Right atrium auricular region (tissue), 2 donors: ENCODE measurements at regions not wholly inside any gene's neighbourhood (a gene's known extent, or its start where the extent isn't known, plus 50 kb on each side); places are given as distances from the start of the nearest gene placed in this dataset.

Experiments
- DNase-seq: peaks from one replicate; pipeline ENCODE4 v3.0.0-alpha.2; 2019; ENCODE audit warnings: low spot score
- H3K27ac ChIP-seq, 2 donors: fragments of 200-600 bp; sonication (generic); 1 replicate in 1 of 2; 2 replicates in 1 of 2; pipeline ENCODE4 v1.5.1; 2016 to 2019
- H3K27me3 ChIP-seq, 2 donors: fragments of 200-600 bp; sonication (generic); one replicate each; pipeline versions ENCODE4 v1.5.1 to v1.6.0; 2017 to 2019
- H3K36me3 ChIP-seq: fragments of 200-600 bp; sonication (generic); one replicate; pipeline ENCODE4 v1.5.1; 2016
- H3K4me1 ChIP-seq, 2 donors: fragments of 200-600 bp; sonication (generic); one replicate each; pipeline versions ENCODE4 v1.5.1 to v1.6.0; 2017 to 2019
- H3K4me3 ChIP-seq, 2 donors: fragments of 200-600 bp; sonication (generic); 1 replicate in 1 of 2; 2 replicates in 1 of 2; pipeline ENCODE4 v1.5.1; 2017 to 2019; ENCODE audit warnings: mild to moderate bottlenecking in 1 of 2, moderate library complexity in 1 of 2
- H3K9me3 ChIP-seq, 2 donors: fragments of 200-600 bp; sonication (generic); one replicate each; pipeline ENCODE4 v1.5.1; 2019
- TF ChIP-seq, protein P1 (sequence below), 2 donors: fragments of 200-600 bp; sonication (generic); IDR thresholded peaks; one replicate each; pipeline ENCODE4 v1.5.1; 2019; ENCODE audit warnings: antibody characterized with exemption in 2 of 2

DNA sequence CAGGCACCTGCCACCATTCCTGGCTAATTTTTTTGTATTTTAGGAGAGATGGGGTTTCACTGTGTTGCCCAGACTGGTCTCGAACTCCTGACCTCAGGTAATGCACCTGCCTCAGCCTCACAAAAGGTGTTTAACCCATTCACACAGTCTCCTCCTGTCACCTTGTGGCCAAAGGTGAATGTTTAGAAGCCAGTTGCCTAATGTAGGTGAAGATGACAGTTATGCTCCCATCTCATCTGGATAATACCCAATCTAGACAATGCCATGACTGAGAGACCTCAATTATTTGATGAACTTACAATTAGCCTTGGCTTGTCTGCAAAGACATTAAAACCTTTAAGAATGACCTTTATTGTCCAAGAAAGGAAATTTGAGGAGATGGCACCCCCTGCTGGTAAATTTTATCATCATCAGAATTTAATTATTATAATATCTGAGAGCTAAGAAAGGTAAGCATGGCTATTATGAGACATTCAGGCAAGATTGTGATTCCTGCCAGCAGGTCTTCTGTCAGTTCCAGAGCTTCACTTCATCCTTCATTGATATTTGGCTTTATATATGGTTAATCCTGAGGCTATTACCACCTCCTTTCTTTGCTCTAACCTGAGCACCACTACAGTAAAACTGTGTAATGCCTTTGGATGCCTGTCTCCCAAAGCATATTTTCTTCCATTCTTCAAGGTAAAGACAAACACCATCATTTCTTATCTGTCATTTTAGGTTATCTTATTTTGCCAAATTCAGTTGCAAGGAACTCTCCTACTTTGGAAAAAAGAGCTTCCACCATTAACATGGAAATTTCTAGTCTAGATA is 117.6 kb downstream of the FAM124B start:
- H3K4me1 ChIP-seq: peaks cover 0 to 5% of the 10 kb centered on the region in 2 donors
- H3K36me3 ChIP-seq: no peaks in the 10 kb centered on the region
- no peaks in the 10 kb centered on the region for H3K9me3 ChIP-seq
- H3K4me3 ChIP-seq: no peak overlapping the region
- no peak overlapping the region for H3K27ac ChIP-seq
- TF ChIP-seq, protein P1, sequence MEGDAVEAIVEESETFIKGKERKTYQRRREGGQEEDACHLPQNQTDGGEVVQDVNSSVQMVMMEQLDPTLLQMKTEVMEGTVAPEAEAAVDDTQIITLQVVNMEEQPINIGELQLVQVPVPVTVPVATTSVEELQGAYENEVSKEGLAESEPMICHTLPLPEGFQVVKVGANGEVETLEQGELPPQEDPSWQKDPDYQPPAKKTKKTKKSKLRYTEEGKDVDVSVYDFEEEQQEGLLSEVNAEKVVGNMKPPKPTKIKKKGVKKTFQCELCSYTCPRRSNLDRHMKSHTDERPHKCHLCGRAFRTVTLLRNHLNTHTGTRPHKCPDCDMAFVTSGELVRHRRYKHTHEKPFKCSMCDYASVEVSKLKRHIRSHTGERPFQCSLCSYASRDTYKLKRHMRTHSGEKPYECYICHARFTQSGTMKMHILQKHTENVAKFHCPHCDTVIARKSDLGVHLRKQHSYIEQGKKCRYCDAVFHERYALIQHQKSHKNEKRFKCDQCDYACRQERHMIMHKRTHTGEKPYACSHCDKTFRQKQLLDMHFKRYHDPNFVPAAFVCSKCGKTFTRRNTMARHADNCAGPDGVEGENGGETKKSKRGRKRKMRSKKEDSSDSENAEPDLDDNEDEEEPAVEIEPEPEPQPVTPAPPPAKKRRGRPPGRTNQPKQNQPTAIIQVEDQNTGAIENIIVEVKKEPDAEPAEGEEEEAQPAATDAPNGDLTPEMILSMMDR (IDR thresholded peaks at IDR 0.05): peak; percentile 35 to 74
- DNase-seq: no peak
- no peaks in the 10 kb centered on the region for H3K27me3 ChIP-seq

DNA sequence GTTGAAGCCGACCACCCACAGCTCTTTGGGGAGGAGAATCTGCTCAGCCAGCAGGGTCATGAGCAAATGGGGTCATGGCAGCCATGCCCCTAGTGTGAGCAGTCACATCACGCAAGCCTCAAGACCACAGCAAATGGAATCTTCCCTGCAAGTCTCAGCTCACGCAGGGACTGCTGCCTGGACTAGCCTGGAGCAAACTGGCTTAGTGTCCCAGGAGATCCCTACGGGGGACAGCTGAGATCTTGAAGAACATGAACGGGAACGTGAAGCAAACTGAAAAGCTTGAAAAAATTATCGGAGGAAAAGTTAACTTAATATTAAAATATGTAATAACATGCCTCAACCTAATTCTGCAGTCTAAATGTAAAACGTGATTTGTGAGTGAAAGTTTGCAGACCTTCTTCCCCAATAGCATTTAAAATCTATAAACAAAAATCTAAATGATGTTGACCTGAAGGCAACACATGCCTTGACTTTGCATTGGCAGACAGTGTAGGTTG is 118.4 kb downstream of the FAM124B start:
- DNase-seq: no peak
- H3K27me3 ChIP-seq: no peaks in the 10 kb centered on the region
- H3K9me3 ChIP-seq: no peaks in the 10 kb centered on the region
- H3K4me3 ChIP-seq: no peak overlapping the region
- TF ChIP-seq, protein P1 (IDR thresholded peaks at IDR 0.05): no peak
- H3K27ac ChIP-seq: no peak overlapping the region
- no peaks in the 10 kb centered on the region for H3K36me3 ChIP-seq
- peaks cover 0 to 5% of the 10 kb centered on the region in 2 donors for H3K4me1 ChIP-seq

DNA sequence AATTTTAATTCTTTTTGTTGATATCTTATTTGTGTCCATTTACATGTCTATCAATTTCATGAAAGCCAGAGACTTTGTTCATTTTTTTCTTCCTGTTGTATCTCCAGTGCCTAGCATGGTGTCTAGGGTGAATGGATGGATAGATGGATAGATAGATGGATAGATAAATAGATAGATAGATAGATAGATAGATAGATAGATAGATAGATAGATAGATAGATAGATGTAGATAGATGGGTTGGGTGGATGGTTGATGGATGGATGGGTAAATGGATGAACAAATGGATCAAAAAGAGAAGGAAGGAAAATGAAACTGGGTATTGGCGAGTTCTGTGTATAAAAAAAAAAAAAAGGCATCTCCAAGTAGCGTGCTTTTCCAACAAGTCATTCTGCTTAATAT is 120.5 kb downstream of the FAM124B start:
- H3K9me3 ChIP-seq: no peaks in the 10 kb centered on the region
- no peak overlapping the region for H3K4me3 ChIP-seq
- no peaks in the 10 kb centered on the region for H3K36me3 ChIP-seq
- peaks cover 0 to 5% of the 10 kb centered on the region in 2 donors for H3K4me1 ChIP-seq
- TF ChIP-seq, protein P1 (IDR thresholded peaks at IDR 0.05): no peak
- H3K27me3 ChIP-seq: no peaks in the 10 kb centered on the region
- no peak for DNase-seq
- H3K27ac ChIP-seq: no peak overlapping the region

DNA sequence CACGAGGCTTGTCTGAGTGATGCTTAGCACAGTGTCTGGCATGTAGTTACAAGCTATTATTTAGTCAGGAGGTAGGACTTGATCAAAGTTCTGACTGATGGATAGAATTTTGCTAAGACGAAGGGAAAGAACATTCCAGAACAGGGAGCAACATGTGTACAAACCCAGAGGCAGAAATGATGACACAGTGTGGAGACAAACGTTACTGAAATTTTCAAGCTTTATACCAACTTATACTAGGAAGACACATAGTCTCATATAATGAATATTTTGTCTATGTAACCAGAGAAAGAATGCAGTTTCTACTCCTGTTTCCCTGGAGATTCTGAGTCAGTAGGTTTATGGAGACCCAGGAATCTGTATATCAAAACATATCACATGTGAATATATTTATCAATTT is 123.4 kb downstream of the FAM124B start:
- Histone ChIP-seq H3K36me3 (no peaks in the 10 kb centered on the region), H3K4me3 (no peak overlapping the region), H3K4me1 (peaks cover 0 to 5% of the 10 kb centered on the region in 2 donors), H3K9me3 (no peaks in the 10 kb centered on the region), H3K27ac (no peak overlapping the region), H3K27me3 (no peaks in the 10 kb centered on the region)
- TF ChIP-seq, protein P1 (IDR thresholded peaks at IDR 0.05): no peak
- no peak for DNase-seq

DNA sequence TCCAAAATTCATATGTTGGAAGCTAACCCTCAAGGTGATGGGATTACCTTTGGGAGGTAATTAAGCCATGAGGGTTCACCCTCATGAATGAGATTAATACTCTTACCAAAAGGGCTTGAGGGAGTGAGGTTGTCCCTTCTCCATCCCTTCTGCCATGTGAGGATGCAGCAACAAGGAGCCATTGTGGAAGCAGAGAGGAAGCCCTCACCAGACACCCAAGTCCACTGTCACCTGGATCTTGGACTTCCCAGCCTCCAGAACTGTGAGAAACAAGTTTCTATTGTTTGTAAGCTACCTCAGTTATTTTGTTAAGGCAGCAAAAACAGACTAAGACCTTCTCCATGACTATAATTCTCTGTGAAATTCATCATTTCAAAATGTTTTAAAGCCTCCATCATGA is 125.7 kb downstream of the FAM124B start:
- TF ChIP-seq, protein P1 (IDR thresholded peaks at IDR 0.05): no peak
- no peak overlapping the region for H3K4me3 ChIP-seq
- no peak overlapping the region for H3K27ac ChIP-seq
- H3K4me1 ChIP-seq: no peaks in the 10 kb centered on the region
- H3K27me3 ChIP-seq: no peaks in the 10 kb centered on the region
- H3K36me3 ChIP-seq: no peaks in the 10 kb centered on the region
- H3K9me3 ChIP-seq: no peaks in the 10 kb centered on the region
- no peak for DNase-seq
